GM19023 (cell line): ENCODE measurements at regions not wholly inside any gene's neighbourhood (a gene's known extent, or its start where the extent isn't known, plus 50 kb on each side); places are given as distances from the start of the nearest gene placed in this dataset.
"Not testable (repeated sequence)": the region's sequence is repeated elsewhere in the genome, so short reads cannot be mapped to it uniquely, and the experiment has no call there.

Source experiments
- ATAC-seq: cut with Tn5 transposase; IDR thresholded peaks from one replicate; pipeline ENCODE4 v1.9.1; 2021; ENCODE audit warnings: mild to moderate bottlenecking, moderate library complexity; ENCODE audit not compliant: unreplicated experiment

DNA sequence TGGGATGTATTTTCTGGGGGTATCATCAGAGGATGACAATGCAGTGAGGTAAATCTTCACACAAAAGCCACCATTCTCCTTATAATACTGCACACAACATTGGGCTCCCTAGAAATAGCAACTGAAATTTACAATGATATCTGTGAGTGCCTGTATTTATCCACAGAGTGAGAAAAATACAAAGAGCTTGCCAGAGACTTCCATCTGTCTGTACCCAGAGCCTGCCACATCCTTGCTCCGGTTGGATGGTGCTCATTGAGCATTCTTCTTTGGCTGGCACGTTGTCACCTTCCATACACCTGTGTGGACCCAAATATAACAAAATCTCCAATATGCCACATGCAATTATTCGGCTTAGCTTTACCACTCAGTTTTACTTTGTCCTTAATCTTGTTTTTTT lies 189.5 kb upstream of the UFM1 start:
- no peak for ATAC-seq

GRCh38 chr13:38159710-38160109 lies 189.9 kb upstream of the UFM1 start:
- no peak for ATAC-seq

DNA sequence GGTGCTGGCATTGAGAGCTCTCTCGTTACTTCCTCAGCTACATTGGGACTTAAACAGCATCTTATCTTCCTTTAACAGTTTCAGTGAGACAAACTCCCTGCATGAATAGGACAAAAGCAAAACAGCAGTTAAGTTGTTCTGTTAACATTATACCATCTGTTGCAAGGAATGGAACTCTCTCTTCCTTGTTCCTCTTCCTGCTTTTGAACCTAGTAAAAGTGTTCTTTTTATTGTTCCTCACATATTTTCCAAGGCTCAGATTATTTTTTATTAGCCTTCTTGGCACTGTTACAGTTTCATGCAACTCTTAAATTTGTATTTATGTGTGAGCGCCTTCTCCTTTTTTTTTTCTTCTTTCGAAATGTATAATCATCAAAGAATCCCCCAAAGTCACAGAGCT lies 202.6 kb upstream of the UFM1 start:
- no peak for ATAC-seq

- ATAC-seq: no peak
These were observed 207.9 kb upstream of the UFM1 start for GRCh38 chr13:38141792-38142191.

DNA sequence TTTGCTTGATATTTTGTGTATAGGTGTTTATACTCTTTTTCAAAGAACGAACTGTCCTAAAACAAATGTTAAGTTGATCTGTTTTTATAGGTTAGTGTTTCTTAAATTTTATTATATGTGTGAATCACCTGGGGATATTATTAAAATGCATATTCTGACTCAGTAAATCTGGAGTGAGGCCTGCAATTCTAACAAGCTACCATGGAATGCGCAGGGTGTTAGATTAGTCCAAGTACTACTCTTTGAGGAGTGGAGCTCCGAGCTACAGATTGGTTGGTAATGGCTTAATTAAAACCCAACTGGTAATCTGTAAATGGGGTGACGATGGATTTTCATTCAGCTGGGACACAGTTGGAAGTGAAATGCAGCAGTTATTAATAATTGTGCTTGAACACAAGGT lies 214.1 kb upstream of the UFM1 start:
- no peak for ATAC-seq

DNA sequence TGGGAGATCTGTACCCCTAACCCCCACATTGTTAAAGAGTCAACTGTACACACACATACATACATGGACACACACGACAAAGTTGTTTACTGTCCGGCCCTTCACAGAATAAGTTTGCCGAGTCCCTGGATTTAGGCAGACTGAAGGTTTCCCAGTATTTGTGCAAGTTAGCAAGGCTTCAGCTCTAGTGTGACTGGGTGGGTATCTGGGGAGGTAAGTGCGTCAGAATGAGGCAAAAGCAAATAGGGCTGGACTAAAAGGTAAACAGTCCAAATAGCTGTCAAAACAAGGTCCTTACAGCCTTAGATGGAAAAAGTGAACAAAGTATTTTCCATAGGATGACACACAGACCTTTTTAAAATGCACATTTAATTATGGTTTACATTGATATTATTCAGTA lies 228.4 kb upstream of the UFM1 start:
- no peak for ATAC-seq

- no peak for ATAC-seq
These were observed 234.3 kb upstream of the TRPC4 start for GRCh38 chr13:38103851-38104250.

GRCh38 chr13:38099751-38100150 lies 230.2 kb upstream of the TRPC4 start:
- no peak for ATAC-seq

- ATAC-seq: no peak
These were observed 223.9 kb upstream of the TRPC4 start for GRCh38 chr13:38093425-38093824.

DNA sequence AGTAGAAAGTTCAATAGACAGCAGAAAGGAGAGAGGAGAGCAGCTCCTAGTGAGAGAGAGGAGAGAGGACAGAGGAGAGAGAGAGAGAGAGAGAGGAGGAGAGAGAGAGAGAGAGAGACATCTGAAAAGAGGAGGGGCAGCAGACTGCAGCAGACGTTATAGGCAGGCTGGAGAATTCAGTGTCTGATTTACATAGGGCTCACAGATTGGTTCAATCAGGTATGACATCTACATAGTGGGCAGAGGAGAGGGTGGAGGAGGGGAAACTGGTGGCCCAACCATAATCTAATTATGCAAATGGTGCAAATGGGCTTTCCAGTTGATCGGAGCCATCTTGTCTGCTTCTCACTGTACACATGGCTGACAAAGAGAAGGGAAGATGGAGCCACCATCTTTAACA lies 221.3 kb upstream of the TRPC4 start:
- no peak for ATAC-seq

DNA sequence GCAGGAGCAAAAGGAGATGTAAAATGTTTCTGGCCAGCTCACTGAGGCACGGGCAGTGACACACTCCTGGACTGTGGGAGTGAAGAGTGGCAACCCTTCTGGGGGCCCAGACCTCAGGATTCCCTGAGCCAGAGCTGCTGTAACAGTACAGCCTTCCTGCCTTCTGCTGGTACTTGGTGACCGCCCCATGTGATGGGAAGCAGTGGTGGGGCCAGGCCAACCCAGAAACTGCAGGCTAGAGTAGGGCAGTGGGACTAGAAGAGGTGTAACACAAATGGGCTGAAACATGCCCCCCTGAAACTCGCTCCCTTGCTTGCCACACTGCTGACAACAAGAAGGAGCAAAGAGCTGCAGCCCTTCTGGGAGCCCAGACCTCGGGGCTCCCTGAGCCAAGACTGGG lies 217.1 kb upstream of the TRPC4 start:
- ATAC-seq: no peak

DNA sequence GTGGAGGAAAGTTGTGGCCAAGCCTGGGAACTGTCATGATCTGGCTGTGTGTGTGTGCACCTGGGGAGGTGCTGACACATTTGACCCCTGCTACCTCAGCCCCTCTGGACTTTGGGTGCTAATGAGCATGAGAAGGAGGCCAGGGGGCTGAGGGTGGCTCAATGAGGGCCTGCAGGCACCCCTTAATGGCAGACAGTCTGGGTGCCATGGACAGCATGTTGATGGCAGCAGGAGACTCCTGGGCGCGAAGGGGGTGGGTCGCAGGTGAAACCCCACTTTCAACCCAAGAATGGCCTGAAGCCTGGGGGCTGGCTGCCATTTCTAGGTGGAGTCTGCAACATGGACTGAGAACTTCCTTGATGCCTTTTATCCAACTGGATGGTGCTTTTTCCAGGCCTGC lies 216.4 kb upstream of the TRPC4 start:
- no peak for ATAC-seq

DNA sequence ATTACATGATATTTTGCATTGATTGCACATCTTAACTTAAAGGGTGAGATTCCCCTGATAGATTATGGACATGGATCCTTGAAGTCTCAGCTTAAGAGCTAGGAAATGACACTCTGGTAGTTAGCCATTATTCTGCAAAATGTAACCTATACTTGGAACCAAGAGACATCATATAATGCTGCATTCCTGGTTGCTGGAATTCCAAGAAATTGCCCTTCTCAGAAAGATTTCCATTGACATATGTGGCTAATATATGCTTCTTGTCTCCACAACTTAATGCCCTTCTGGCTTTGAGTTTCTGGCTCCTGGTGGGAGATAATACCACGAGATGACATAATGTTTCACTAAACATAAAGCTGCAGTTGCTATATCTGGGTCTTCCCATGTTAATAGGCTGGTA lies 204.4 kb upstream of the TRPC4 start:
- ATAC-seq: no peak

GRCh38 chr13:38072696-38073095 lies 203.1 kb upstream of the TRPC4 start:
- ATAC-seq: no peak

DNA sequence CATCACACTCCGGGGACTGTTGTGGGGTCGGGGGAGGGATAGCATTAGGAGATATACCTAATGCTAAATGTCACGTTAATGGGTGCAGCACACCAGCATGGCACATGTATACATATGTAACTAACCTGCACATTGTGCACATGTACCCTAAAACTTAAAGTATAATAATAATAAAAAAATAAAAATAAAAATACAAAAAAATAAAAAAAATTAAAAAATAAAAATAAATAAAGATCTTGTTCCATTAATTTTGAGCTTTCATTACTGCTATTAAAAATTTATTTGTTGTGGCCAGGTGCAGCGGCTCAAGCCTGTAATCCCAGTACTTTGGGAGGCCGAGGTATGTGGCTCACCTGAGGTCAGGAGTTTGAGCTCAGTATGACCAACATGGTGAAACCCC lies 201.8 kb upstream of the TRPC4 start:
- not testable (repeated sequence) for ATAC-seq

DNA sequence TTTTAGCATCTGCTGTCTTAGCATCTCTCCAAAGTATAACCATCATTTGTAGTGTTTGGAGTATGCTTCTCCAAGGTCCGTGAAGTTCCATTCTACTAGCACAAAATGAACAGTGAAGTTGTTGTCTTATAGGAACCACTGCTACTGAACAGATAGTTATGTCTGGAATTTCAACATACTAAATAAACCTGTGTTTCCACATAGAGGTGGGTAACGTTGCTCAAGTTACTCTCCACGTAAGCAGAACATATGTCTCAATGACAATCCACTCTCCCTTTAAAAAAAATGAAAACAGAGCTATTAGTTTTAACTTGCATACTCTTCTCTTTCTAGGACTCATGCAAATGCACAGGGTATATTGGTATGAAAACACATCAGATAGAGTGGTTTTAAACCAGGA lies 184.3 kb upstream of the TRPC4 start:
- ATAC-seq: no peak

GRCh38 chr13:38046049-38046376 lies 176.4 kb upstream of the TRPC4 start:
- no peak for ATAC-seq

- ATAC-seq: peak; percentile 83
These were observed 175.9 kb upstream of the TRPC4 start for GRCh38 chr13:38045278-38046048.

- no peak for ATAC-seq
These were observed 174.5 kb upstream of the TRPC4 start for GRCh38 chr13:38044067-38044466.

DNA sequence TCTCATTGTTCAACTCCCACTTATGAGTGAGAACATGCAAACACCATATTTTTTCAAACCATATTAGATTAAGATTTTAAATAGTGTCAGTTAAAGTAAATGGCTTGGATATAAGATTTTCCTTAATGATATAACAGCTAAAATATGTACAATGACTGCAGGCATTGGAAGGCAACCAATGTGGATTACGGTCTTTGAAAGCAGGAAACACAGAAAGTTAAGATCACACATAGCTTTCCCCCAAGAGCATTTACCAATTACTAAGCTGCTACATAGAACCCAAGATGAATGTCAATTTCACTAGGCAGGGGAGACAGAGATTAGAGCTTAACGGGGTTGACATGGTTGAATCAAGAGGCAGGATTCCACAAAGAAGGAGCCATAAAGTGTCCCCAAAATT lies 173.2 kb upstream of the TRPC4 start:
- ATAC-seq: no peak

DNA sequence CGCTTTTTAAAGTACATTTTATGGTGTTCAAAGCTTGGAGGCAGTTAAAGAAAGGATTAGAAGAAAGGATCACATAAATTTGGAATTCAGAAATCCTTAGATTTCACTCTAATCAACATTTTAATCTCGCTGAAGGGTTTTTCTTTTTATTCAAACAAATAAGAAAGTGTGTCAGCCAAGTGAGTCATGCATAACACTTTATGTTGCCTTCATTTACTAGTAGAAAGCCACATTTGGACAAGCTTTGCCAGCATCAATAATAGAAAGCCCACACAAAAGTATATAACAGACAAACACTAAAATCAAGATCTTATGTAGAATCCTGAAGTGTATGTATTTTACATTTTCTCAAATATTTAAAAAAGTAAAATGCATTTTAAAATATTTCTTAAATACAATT lies 154.9 kb upstream of the TRPC4 start:
- ATAC-seq: no peak

- ATAC-seq: no peak
These were observed 147.7 kb upstream of the TRPC4 start for GRCh38 chr13:38017320-38017719.

GRCh38 chr13:38013676-38014075 lies 144.1 kb upstream of the TRPC4 start:
- ATAC-seq: no peak
